Esophagus squamous epithelium (tissue), 5 donors: ENCODE measurements at regions not wholly inside any gene's neighbourhood (a gene's known extent, or its start where the extent isn't known, plus 50 kb on each side); places are given as distances from the start of the nearest gene placed in this dataset.
"Not testable (repeated sequence)": the region's sequence is repeated elsewhere in the genome, so short reads cannot be mapped to it uniquely, and the experiment has no call there.

Source experiments
- DNase-seq: peaks from one replicate; lab custom pipeline; 2025; lab: John Stamatoyannopoulos, UW
- H3K27ac ChIP-seq, 4 donors: fragments of 200-600 bp; sonication (generic); one replicate each; pipeline ENCODE4 v1.5.1; 2016 to 2019; ENCODE audit warnings: mild to moderate bottlenecking in 1 of 4
- H3K27me3 ChIP-seq, 4 donors: fragments of 200-600 bp; sonication (generic); 1 replicate in 3 of 4; 2 replicates in 1 of 4; pipeline versions ENCODE4 v1.5.1 to v1.6.0; 2017 to 2021; ENCODE audit warnings: antibody characterized with exemption in 1 of 4
- H3K36me3 ChIP-seq, 3 donors: fragments of 200-600 bp; sonication (generic); one replicate each; pipeline ENCODE4 v1.5.1; 2016 to 2019
- H3K4me1 ChIP-seq, 3 donors: fragments of 200-600 bp; sonication (generic); one replicate each; pipeline ENCODE4 v1.5.1; 2017 to 2019
- H3K4me3 ChIP-seq, 4 donors: fragments of 200-600 bp; sonication (generic); 1 replicate in 3 of 4; 2 replicates in 1 of 4; pipeline ENCODE4 v1.5.1; 2016 to 2019; ENCODE audit warnings: mild to moderate bottlenecking in 2 of 4, moderate library complexity in 1 of 4
- H3K9me3 ChIP-seq, 3 donors: fragments of 200-600 bp; sonication (generic); one replicate each; pipeline ENCODE4 v1.5.1; 2016 to 2019
- POLR2A ChIP-seq, 4 donors: fragments of 450-650 bp; IDR thresholded peaks; one replicate each; pipeline ENCODE4 v1.6.1; 2017; ENCODE audit warnings: antibody characterized with exemption in 4 of 4, mild to moderate bottlenecking in 4 of 4, moderate library complexity in 3 of 4
- WGBS, 2 donors: methylation state at CpG; one replicate each; pipeline ENCODE4 v1.1.5; 2018; 5-methylcytosine and 5-hydroxymethylcytosine counted together
- intact Hi-C: fragments of 100-400 bp; cut with DNase I; formaldehyde crosslinking; loops from one replicate; pipeline ENCODE4 v1.15.0; 2022
- TF ChIP-seq, protein P1 (sequence below), 6 experiments: fragments of 450-650 bp in 4 of 6; fragments of 200-600 bp in 2 of 6; sonication (generic) in 2 of 6; IDR thresholded peaks; one replicate each; pipeline ENCODE4 v1.5.1; 2016 to 2019; ENCODE audit warnings: antibody characterized with exemption in 6 of 6, mild to moderate bottlenecking in 4 of 6, moderate library complexity in 4 of 6
- donor health status: DM: yes; HTN: yes; CAD: no.

DNA sequence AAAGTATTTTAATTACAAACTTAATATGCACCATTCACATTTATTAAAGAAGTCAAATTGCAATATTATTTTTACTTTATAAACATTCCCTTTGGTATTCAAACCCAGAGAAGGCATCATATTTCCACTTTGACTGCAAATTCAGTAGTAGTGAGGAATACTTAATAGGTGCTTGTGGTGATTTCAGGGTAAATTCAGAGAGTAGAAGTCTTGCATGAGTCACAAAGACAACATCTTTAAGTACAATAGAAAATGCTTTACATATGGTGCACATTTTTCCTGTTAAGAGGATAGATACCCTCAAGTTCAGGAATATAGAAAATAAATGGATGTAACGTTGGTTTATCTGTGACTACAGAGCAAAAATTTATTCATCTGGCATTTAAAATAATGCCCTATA, 390.2 kb downstream of the TENT5A start:
- Histone ChIP-seq H3K4me1 (no peaks in the 10 kb centered on the region), H3K9me3 (no peaks in the 10 kb centered on the region), H3K4me3 (no peak overlapping the region), H3K36me3 (no peaks in the 10 kb centered on the region), H3K27me3 (no peaks in the 10 kb centered on the region), H3K27ac (no peak overlapping the region)
- 0 to 64% methylated on average over 1 of the region's 1 CpG for WGBS, 2 donors
- TF ChIP-seq, protein P1, sequence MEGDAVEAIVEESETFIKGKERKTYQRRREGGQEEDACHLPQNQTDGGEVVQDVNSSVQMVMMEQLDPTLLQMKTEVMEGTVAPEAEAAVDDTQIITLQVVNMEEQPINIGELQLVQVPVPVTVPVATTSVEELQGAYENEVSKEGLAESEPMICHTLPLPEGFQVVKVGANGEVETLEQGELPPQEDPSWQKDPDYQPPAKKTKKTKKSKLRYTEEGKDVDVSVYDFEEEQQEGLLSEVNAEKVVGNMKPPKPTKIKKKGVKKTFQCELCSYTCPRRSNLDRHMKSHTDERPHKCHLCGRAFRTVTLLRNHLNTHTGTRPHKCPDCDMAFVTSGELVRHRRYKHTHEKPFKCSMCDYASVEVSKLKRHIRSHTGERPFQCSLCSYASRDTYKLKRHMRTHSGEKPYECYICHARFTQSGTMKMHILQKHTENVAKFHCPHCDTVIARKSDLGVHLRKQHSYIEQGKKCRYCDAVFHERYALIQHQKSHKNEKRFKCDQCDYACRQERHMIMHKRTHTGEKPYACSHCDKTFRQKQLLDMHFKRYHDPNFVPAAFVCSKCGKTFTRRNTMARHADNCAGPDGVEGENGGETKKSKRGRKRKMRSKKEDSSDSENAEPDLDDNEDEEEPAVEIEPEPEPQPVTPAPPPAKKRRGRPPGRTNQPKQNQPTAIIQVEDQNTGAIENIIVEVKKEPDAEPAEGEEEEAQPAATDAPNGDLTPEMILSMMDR (IDR thresholded peaks at IDR 0.05), result no peak
- no peak for TF ChIP-seq POLR2A (IDR thresholded peaks at IDR 0.05)
- intact Hi-C loops, result no loop called here
- no peak for DNase-seq

- Histone ChIP-seq H3K36me3 (no peaks in the 10 kb centered on the region), H3K4me1 (no peaks in the 10 kb centered on the region), H3K4me3 (no peak overlapping the region), H3K27me3 (no peaks in the 10 kb centered on the region), H3K27ac (no peak overlapping the region), H3K9me3 (no peaks in the 10 kb centered on the region)
- intact Hi-C loops, result no loop called here
- no peak for TF ChIP-seq POLR2A (IDR thresholded peaks at IDR 0.05)
- TF ChIP-seq, protein P1 (IDR thresholded peaks at IDR 0.05), result no peak
- no peak for DNase-seq
- 72 to 88% methylated on average over 3 of the region's 3 CpGs for WGBS, 2 donors
Measured at GRCh38 chr6:81353262-81353661, 399.2 kb downstream of the TENT5A start.

GRCh38 chr6:81344026-81344425, 408.5 kb downstream of the TENT5A start:
- H3K4me3 ChIP-seq, H3K27me3 ChIP-seq, H3K36me3 ChIP-seq, H3K9me3 ChIP-seq, intact Hi-C loops, DNase-seq, H3K27ac ChIP-seq, H3K4me1 ChIP-seq: not testable (repeated sequence)
- WGBS, 2 donors, result 69 to 79% methylated on average over 8 of the region's 8 CpGs

- H3K4me3 ChIP-seq, result no peak overlapping the region
- no peaks in the 10 kb centered on the region for H3K36me3 ChIP-seq
- no peaks in the 10 kb centered on the region for H3K9me3 ChIP-seq
- H3K27me3 ChIP-seq, result no peaks in the 10 kb centered on the region
- intact Hi-C loops, result no loop called here
- DNase-seq, result no peak
- 66 to 68% methylated on average over 2 of the region's 4 CpGs for WGBS, 2 donors
- no peak overlapping the region for H3K27ac ChIP-seq
- no peaks in the 10 kb centered on the region for H3K4me1 ChIP-seq
- TF ChIP-seq, protein P1 (IDR thresholded peaks at IDR 0.05), result no peak
- TF ChIP-seq POLR2A (IDR thresholded peaks at IDR 0.05), result no peak
Measured at GRCh38 chr6:81340946-81341345, 411.5 kb downstream of the TENT5A start.

DNA sequence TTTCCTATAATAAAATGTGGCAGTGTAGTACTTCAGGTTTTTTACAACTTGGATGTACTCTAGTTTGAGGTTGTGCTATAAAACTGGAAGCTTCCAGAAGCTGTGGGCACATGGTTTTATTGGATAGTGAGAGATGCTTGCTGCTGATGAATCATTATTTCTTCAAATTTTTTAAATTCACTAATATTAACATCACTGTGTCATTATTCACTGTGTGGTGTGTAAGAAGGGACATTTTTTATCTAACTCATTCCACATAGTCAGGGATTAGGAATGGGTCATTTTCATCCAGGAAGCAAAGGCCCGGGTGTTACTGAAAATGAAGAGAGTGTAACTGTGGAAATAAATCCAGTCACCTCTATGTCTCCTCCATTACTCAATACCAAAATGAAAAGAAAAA, 421.0 kb downstream of the TENT5A start:
- Histone ChIP-seq H3K27ac (no peak overlapping the region), H3K4me1 (no peaks in the 10 kb centered on the region), H3K4me3 (no peak overlapping the region), H3K36me3 (no peaks in the 10 kb centered on the region), H3K27me3 (no peaks in the 10 kb centered on the region), H3K9me3 (no peaks in the 10 kb centered on the region)
- WGBS, 2 donors, result 75 to 86% methylated on average over 1 of the region's 1 CpG
- DNase-seq, result no peak
- TF ChIP-seq, protein P1 (IDR thresholded peaks at IDR 0.05), result no peak
- TF ChIP-seq POLR2A (IDR thresholded peaks at IDR 0.05), result no peak
- intact Hi-C loops, result no loop called here

DNA sequence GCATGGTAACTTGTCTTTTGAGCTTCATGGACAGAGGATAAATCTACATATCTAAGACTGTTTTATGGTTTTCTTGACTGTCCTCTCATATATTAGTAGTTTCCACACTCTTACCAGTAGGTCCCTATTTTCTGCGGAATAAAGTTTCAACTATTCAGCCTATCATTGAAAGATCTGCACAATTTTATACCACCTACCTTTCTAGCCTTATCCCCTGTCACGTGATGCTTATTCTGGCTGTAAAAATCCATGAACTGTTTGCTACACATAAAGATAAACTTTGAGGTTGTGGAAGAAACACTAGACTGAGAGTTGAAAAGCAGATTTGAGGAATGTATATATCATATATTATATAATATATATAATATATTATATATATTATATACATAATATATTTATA, 423.8 kb downstream of the TENT5A start:
- Histone ChIP-seq H3K4me1 (no peaks in the 10 kb centered on the region), H3K27ac (no peak overlapping the region), H3K4me3 (no peak overlapping the region), H3K27me3 (no peaks in the 10 kb centered on the region), H3K36me3 (no peaks in the 10 kb centered on the region), H3K9me3 (no peaks in the 10 kb centered on the region)
- intact Hi-C loops, result no loop called here
- TF ChIP-seq, protein P1 (IDR thresholded peaks at IDR 0.05), result no peak
- TF ChIP-seq POLR2A (IDR thresholded peaks at IDR 0.05), result no peak
- 74 to 87% methylated on average over 2 of the region's 2 CpGs for WGBS, 2 donors
- no peak for DNase-seq
